ENCODE measurements at regions not wholly inside any gene's neighbourhood (a gene's known extent, or its start where the extent isn't known, plus 50 kb on each side); places are given as distances from the start of the nearest gene placed in this dataset.

- in situ Hi-C loops (cut with HindIII; ENCODE audit: low sequenced_read_pairs) = no loop called here
- DNase-seq (ENCODE audit: low read depth) = no peak
- no peak for TF ChIP-seq CTCF (IDR thresholded peaks at IDR 0.05; ENCODE audit: low read depth, low read length, missing control alignments)
- H3K4me3 ChIP-seq (ENCODE audit: low read depth, low read length) = no peak overlapping the region
These were observed 95.9 kb downstream of the PCTP start for GRCh38 chr17:55846745-55847144.

- DNase-seq (ENCODE audit: low read depth) = no peak
- H3K4me3 ChIP-seq (ENCODE audit: low read depth, low read length) = no peak overlapping the region
- TF ChIP-seq CTCF (IDR thresholded peaks at IDR 0.05; ENCODE audit: low read depth, low read length, missing control alignments) = no peak
- in situ Hi-C loops (cut with HindIII; ENCODE audit: low sequenced_read_pairs) = loop anchor here (25.0 kb wide), 1 partner anchor 910 kb away; no protein-coding TSS in a partner anchor
These were observed 101.9 kb downstream of the PCTP start for GRCh38 chr17:55852734-55853133.

- H3K4me3 ChIP-seq (ENCODE audit: low read depth, low read length) = no peak overlapping the region
- in situ Hi-C loops (cut with HindIII; ENCODE audit: low sequenced_read_pairs) = loop anchor here (25.0 kb wide), 1 partner anchor 903 kb away; no protein-coding TSS in a partner anchor
- TF ChIP-seq CTCF (IDR thresholded peaks at IDR 0.05; ENCODE audit: low read depth, low read length, missing control alignments) = no peak
- no peak for DNase-seq (ENCODE audit: low read depth)
These were observed 108.5 kb downstream of the PCTP start for GRCh38 chr17:55859301-55859795.

- H3K4me3 ChIP-seq (ENCODE audit: low read depth, low read length) = no peak overlapping the region
- DNase-seq (ENCODE audit: low read depth) = no peak
- in situ Hi-C loops (cut with HindIII; ENCODE audit: low sequenced_read_pairs) = loop anchor here (25.0 kb wide), 1 partner anchor 897 kb away; no protein-coding TSS in a partner anchor
- no peak for TF ChIP-seq CTCF (IDR thresholded peaks at IDR 0.05; ENCODE audit: low read depth, low read length, missing control alignments)
These were observed 114.4 kb downstream of the PCTP start for GRCh38 chr17:55865072-55865762.

GRCh38 chr17:55870044-55870443 lies 119.2 kb downstream of the PCTP start:
- DNase-seq (ENCODE audit: low read depth) = no peak
- no peak overlapping the region for H3K4me3 ChIP-seq (ENCODE audit: low read depth, low read length)
- TF ChIP-seq CTCF (IDR thresholded peaks at IDR 0.05; ENCODE audit: low read depth, low read length, missing control alignments) = no peak
- in situ Hi-C loops (cut with HindIII; ENCODE audit: low sequenced_read_pairs) = loop anchor here (25.0 kb wide), 1 partner anchor 892 kb away; no protein-coding TSS in a partner anchor

GRCh38 chr17:55872374-55872773 lies 121.5 kb downstream of the PCTP start:
- TF ChIP-seq CTCF (IDR thresholded peaks at IDR 0.05; ENCODE audit: low read depth, low read length, missing control alignments) = no peak
- H3K4me3 ChIP-seq (ENCODE audit: low read depth, low read length) = no peak overlapping the region
- in situ Hi-C loops (cut with HindIII; ENCODE audit: low sequenced_read_pairs) = loop anchor here (25.0 kb wide), 1 partner anchor 890 kb away; no protein-coding TSS in a partner anchor
- no peak for DNase-seq (ENCODE audit: low read depth)
